ENCODE measurements at regions not wholly inside any gene's neighbourhood (a gene's known extent, or its start where the extent isn't known, plus 50 kb on each side); places are given as distances from the start of the nearest gene placed in this dataset.

- no peak for TF ChIP-seq CTCF (IDR thresholded peaks at IDR 0.05; ENCODE audit: poor library complexity)
- no peak for TF ChIP-seq EZH2 (IDR thresholded peaks at IDR 0.05; ENCODE audit: borderline replicate concordance)
- TF ChIP-seq EZH2phosphoT487 (IDR thresholded peaks at IDR 0.05; ENCODE audit: low read depth, severe bottlenecking, unreplicated experiment): no peak
Measured at GRCh38 chr2:128722489-128722888, 403.8 kb upstream of the HS6ST1 start.
